ENCODE measurements at regions not wholly inside any gene's neighbourhood (a gene's known extent, or its start where the extent isn't known, plus 50 kb on each side); places are given as distances from the start of the nearest gene placed in this dataset.
A peak's percentile ranks its signal among the peaks of the same experiment; 100 is the strongest.

DNA sequence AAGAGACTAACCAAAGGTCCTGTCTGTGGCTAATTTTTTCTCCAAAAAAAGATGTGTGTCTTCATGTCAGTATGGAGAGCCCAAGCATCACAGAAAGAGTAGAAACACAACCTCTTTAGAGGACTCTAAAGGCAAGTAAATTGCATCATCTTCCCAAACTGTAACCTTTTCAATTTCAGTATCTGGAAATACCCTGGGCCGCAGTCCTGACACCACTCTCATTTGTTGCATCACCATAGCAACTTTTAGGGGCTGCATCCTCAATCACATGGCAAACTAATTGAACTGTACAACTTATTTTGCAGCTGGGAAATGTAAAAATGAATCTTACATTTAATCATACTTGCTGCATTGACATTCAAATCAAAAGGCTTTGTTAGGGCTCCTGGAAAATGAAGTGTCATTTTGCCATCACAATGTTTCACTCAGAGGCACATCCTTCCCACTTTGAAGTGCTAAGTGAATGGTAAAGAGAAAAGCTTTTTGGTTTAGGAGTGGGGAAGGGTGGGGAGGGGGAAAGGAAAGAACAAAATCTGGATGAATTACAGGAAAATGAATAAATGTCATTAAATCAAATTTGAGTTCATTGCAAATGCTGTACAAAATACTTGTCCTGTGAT, 60.6 kb upstream of the GRIA1 start:
- H3K36me3 ChIP-seq (replicated peaks in 1 of 2; ENCODE audit: control insufficient read depth in 1 of 2, insufficient read depth in 2 of 2, low read length in 2 of 2), result no peaks in the 10 kb centered on the region
- H3K4me1 ChIP-seq (ENCODE audit: insufficient read depth, low read length), result no peaks in the 10 kb centered on the region
- ChIA-PET POLR2A (no interaction called here), CTCF (ENCODE audit: low intra/inter-chr PET ratio, low total read pairs) (no interaction called here)
- FAIRE-seq, result no peak
- in situ Hi-C loops (cut with HindIII; ENCODE audit: extremely low pct_ligation_motif_present, low pct_unique_long_range_greater_than_20kb), result no loop called here
- H3K27ac ChIP-seq (ENCODE audit: extremely low read length, insufficient read depth, low read length), result no peak overlapping the region
- TF ChIP-seq CEBPB (IDR thresholded peaks at IDR 0.05; ENCODE audit: borderline replicate concordance, low read depth, low read length) (peak; percentile 29; the same call in 1 of the 2 replicates), KLF11 (CRISPR knock-in tag; IDR thresholded peaks at IDR 0.05) (no peak), NONO (IDR thresholded peaks at IDR 0.05) (no peak), NONO (CRISPR knock-in tag; conservative IDR thresholded peaks at IDR 0.05) (no peak), HNRNPK (IDR thresholded peaks at IDR 0.05; ENCODE audit: low read depth, low read length, poor library complexity, severe bottlenecking) (peak; percentile 62), MEF2D (CRISPR knock-in tag; IDR thresholded peaks at IDR 0.05) (no peak)
- no peak overlapping the region for H3K9ac ChIP-seq (ENCODE audit: insufficient read depth, low read depth, low read length)
- no peak overlapping the region for H3K4me3 ChIP-seq (replicated peaks in 1 of 3; ENCODE audit: insufficient read depth in 1 of 3, low read depth in 2 of 3, low read length in 3 of 3)
- no peak for ATAC-seq
- no peak overlapping the region for H2AFZ ChIP-seq (ENCODE audit: low read length)
- H3K9me3 ChIP-seq (ENCODE audit: low read length), result no peaks in the 10 kb centered on the region
- H3K79me2 ChIP-seq (ENCODE audit: insufficient read depth, low read length), result no peaks in the 10 kb centered on the region
- no peaks in the 10 kb centered on the region for H4K20me1 ChIP-seq (ENCODE audit: insufficient read depth, low read length)
- whole genome bisulfite sequencing (ENCODE audit: low lambda C conversion rate), result 0% methylated on average over 1 of the region's 1 CpG
- DNase-seq (ENCODE audit: low spot score), result no peak
- intact Hi-C loops (cut with micrococcal nuclease; ENCODE audit: unreplicated experiment), result no loop called here
- no TSS peak for BruUV-seq (replicated peaks)
- H3K4me2 ChIP-seq (ENCODE audit: low read depth, low read length), result no peak overlapping the region
- H3K27me3 ChIP-seq (ENCODE audit: control insufficient read depth in 1 of 2, insufficient read depth in 2 of 2, low read length in 2 of 2), result no peaks in the 10 kb centered on the region

DNA sequence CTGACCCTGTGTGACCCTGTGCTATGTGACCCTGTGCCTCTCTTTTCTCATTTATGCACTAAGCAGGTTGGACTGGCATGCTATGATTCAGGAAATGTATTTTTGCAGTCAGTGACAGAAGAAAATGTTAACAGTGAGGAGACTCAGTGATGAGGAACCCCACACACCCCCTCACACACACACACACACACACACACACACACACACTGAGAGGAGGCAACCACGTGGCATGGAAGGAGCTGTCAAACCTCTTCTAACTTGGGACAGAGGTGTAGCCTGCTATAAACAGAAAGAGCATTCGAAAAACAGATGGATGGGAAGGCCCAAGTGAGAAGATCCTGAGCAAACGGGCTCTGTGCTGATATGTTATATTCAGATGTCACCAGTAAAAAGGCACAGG, 57.9 kb upstream of the GRIA1 start:
- no peaks in the 10 kb centered on the region for H4K20me1 ChIP-seq (ENCODE audit: insufficient read depth, low read length)
- BruUV-seq (replicated peaks), result no TSS peak
- H3K79me2 ChIP-seq (ENCODE audit: insufficient read depth, low read length), result no peaks in the 10 kb centered on the region
- no peak overlapping the region for H3K9ac ChIP-seq (ENCODE audit: insufficient read depth, low read depth, low read length)
- H3K36me3 ChIP-seq (replicated peaks in 1 of 2; ENCODE audit: control insufficient read depth in 1 of 2, insufficient read depth in 2 of 2, low read length in 2 of 2), result no peaks in the 10 kb centered on the region
- FAIRE-seq (no peak), ATAC-seq (no peak), DNase-seq (ENCODE audit: low spot score) (no peak)
- no peak overlapping the region for H2AFZ ChIP-seq (ENCODE audit: low read length)
- POLR2A ChIA-PET, result no interaction called here
- H3K9me3 ChIP-seq (ENCODE audit: low read length), result no peaks in the 10 kb centered on the region
- in situ Hi-C loops (cut with HindIII; ENCODE audit: extremely low pct_ligation_motif_present, low pct_unique_long_range_greater_than_20kb) (no loop called here), intact Hi-C loops (cut with micrococcal nuclease; ENCODE audit: unreplicated experiment) (no loop called here)
- no peak overlapping the region for H3K4me3 ChIP-seq (replicated peaks in 1 of 3; ENCODE audit: insufficient read depth in 1 of 3, low read depth in 2 of 3, low read length in 3 of 3)
- no peaks in the 10 kb centered on the region for H3K4me1 ChIP-seq (ENCODE audit: insufficient read depth, low read length)
- no peak overlapping the region for H3K27ac ChIP-seq (ENCODE audit: extremely low read length, insufficient read depth, low read length)
- CTCF ChIA-PET (ENCODE audit: low intra/inter-chr PET ratio, low total read pairs), result no interaction called here
- H3K4me2 ChIP-seq (ENCODE audit: low read depth, low read length), result no peak overlapping the region
- 2% methylated on average over 3 of the region's 3 CpGs for WGBS (ENCODE audit: low lambda C conversion rate)
- H3K27me3 ChIP-seq (ENCODE audit: control insufficient read depth in 1 of 2, insufficient read depth in 2 of 2, low read length in 2 of 2), result no peaks in the 10 kb centered on the region
- TF ChIP-seq ZNF224 (CRISPR knock-in tag; IDR thresholded peaks at IDR 0.05), result no peak
- no peak for TF ChIP-seq ZNF350 (CRISPR knock-in tag; IDR thresholded peaks at IDR 0.05; ENCODE audit: borderline replicate concordance, low read depth)
- TF ChIP-seq, protein P1, sequence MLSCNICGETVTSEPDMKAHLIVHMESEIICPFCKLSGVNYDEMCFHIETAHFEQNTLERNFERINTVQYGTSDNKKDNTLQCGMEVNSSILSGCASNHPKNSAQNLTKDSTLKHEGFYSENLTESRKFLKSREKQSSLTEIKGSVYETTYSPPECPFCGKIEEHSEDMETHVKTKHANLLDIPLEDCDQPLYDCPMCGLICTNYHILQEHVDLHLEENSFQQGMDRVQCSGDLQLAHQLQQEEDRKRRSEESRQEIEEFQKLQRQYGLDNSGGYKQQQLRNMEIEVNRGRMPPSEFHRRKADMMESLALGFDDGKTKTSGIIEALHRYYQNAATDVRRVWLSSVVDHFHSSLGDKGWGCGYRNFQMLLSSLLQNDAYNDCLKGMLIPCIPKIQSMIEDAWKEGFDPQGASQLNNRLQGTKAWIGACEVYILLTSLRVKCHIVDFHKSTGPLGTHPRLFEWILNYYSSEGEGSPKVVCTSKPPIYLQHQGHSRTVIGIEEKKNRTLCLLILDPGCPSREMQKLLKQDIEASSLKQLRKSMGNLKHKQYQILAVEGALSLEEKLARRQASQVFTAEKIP (CRISPR knock-in tag; IDR thresholded peaks at IDR 0.05; ENCODE audit: borderline replicate concordance), result no peak
- no peak for TF ChIP-seq ZNF441 (CRISPR knock-in tag; IDR thresholded peaks at IDR 0.05; ENCODE audit: borderline replicate concordance)
- TF ChIP-seq, protein P2, sequence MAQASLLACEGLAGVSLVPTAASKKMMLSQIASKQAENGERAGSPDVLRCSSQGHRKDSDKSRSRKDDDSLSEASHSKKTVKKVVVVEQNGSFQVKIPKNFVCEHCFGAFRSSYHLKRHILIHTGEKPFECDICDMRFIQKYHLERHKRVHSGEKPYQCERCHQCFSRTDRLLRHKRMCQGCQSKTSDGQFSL (CRISPR knock-in tag; IDR thresholded peaks at IDR 0.05), result no peak
- TF ChIP-seq ATF7 (IDR thresholded peaks at IDR 0.05), result no peak
- no peak for TF ChIP-seq ATF7 (CRISPR knock-in tag; IDR thresholded peaks at IDR 0.05)
- TF ChIP-seq, protein P3, sequence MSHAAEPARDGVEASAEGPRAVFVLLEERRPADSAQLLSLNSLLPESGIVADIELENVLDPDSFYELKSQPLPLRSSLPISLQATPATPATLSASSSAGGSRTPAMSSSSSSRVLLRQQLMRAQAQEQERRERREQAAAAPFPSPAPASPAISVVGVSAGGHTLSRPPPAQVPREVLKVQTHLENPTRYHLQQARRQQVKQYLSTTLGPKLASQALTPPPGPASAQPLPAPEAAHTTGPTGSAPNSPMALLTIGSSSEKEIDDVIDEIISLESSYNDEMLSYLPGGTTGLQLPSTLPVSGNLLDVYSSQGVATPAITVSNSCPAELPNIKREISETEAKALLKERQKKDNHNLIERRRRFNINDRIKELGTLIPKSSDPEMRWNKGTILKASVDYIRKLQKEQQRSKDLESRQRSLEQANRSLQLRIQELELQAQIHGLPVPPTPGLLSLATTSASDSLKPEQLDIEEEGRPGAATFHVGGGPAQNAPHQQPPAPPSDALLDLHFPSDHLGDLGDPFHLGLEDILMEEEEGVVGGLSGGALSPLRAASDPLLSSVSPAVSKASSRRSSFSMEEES (CRISPR knock-in tag; IDR thresholded peaks at IDR 0.05), result no peak
- TF ChIP-seq, protein P4, sequence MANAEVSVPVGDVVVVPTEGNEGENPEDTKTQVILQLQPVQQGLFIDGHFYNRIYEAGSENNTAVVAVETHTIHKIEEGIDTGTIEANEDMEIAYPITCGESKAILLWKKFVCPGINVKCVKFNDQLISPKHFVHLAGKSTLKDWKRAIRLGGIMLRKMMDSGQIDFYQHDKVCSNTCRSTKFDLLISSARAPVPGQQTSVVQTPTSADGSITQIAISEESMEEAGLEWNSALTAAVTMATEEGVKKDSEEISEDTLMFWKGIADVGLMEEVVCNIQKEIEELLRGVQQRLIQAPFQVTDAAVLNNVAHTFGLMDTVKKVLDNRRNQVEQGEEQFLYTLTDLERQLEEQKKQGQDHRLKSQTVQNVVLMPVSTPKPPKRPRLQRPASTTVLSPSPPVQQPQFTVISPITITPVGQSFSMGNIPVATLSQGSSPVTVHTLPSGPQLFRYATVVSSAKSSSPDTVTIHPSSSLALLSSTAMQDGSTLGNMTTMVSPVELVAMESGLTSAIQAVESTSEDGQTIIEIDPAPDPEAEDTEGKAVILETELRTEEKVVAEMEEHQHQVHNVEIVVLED (CRISPR knock-in tag; IDR thresholded peaks at IDR 0.05; ENCODE audit: borderline replicate concordance), result no peak
